NCI-H1436 (cell line): ENCODE measurements at regions not wholly inside any gene's neighbourhood (a gene's known extent, or its start where the extent isn't known, plus 50 kb on each side); places are given as distances from the start of the nearest gene placed in this dataset.
A peak's percentile ranks its signal among the peaks of the same experiment; 100 is the strongest.
"Not testable (repeated sequence)": the region's sequence is repeated elsewhere in the genome, so short reads cannot be mapped to it uniquely, and the experiment has no call there.

Experiments
- DNase-seq: peaks from one replicate; lab custom pipeline; 2025; lab: John Stamatoyannopoulos, UW

GRCh38 chr10:23955456-23956225 is 253.3 kb upstream of the KIAA1217 start:
- no peak for DNase-seq

- DNase-seq: no peak
Measured at GRCh38 chr10:23965123-23965522, 243.8 kb upstream of the KIAA1217 start.

- no peak for DNase-seq
Measured at GRCh38 chr10:23965880-23966279, 243.1 kb upstream of the KIAA1217 start.

GRCh38 chr10:23966504-23967051 is 242.4 kb upstream of the KIAA1217 start:
- no peak for DNase-seq

- DNase-seq: no peak
Measured at GRCh38 chr10:23968301-23968700, 240.6 kb upstream of the KIAA1217 start.

- DNase-seq: no peak
Measured at GRCh38 chr10:23974746-23975272, 234.1 kb upstream of the KIAA1217 start.

- DNase-seq: no peak
Measured at GRCh38 chr10:23975431-23975830, 233.5 kb upstream of the KIAA1217 start.

- no peak for DNase-seq
Measured at GRCh38 chr10:23976275-23976674, 232.7 kb upstream of the KIAA1217 start.

GRCh38 chr10:23978317-23978716 is 230.6 kb upstream of the KIAA1217 start:
- no peak for DNase-seq

GRCh38 chr10:23980094-23980493 is 228.8 kb upstream of the KIAA1217 start:
- no peak for DNase-seq

- DNase-seq: no peak
Measured at GRCh38 chr10:23981520-23982309, 227.2 kb upstream of the KIAA1217 start.

GRCh38 chr10:23984405-23984804 is 224.5 kb upstream of the KIAA1217 start:
- DNase-seq: not testable (repeated sequence)

- DNase-seq: no peak
Measured at GRCh38 chr10:23988006-23988405, 220.9 kb upstream of the KIAA1217 start.

GRCh38 chr10:23994459-23995046 is 214.4 kb upstream of the KIAA1217 start:
- DNase-seq: peak; percentile 0

- no peak for DNase-seq
Measured at GRCh38 chr10:23999445-23999844, 209.5 kb upstream of the KIAA1217 start.

GRCh38 chr10:24000271-24000813 is 208.6 kb upstream of the KIAA1217 start:
- DNase-seq: no peak

GRCh38 chr10:24006741-24007140 is 202.2 kb upstream of the KIAA1217 start:
- no peak for DNase-seq

GRCh38 chr10:24007359-24007758 is 201.6 kb upstream of the KIAA1217 start:
- no peak for DNase-seq

GRCh38 chr10:24008164-24009091 is 200.5 kb upstream of the KIAA1217 start:
- DNase-seq: no peak

GRCh38 chr10:24009115-24009514 is 199.8 kb upstream of the KIAA1217 start:
- no peak for DNase-seq

- no peak for DNase-seq
Measured at GRCh38 chr10:24009736-24010135, 199.2 kb upstream of the KIAA1217 start.
